ENCODE measurements at regions not wholly inside any gene's neighbourhood (a gene's known extent, or its start where the extent isn't known, plus 50 kb on each side); places are given as distances from the start of the nearest gene placed in this dataset.
A peak's percentile ranks its signal among the peaks of the same experiment; 100 is the strongest.

- TF ChIP-seq CTCF (IDR thresholded peaks at IDR 0.05; ENCODE audit: control insufficient read depth, insufficient read depth, low read depth, low read length, missing control alignments): no peak
- no peak overlapping the region for H3K4me3 ChIP-seq (ENCODE audit: control insufficient read depth, low read depth, low read length)
- no peak for DNase-seq (ENCODE audit: low read depth)
Observed at GRCh38 chr20:50251383-50251748, 60.7 kb downstream of the CEBPB start.

GRCh38 chr20:50251992-50252511 lies 61.4 kb downstream of the CEBPB start:
- no peak for TF ChIP-seq CTCF (IDR thresholded peaks at IDR 0.05; ENCODE audit: control insufficient read depth, insufficient read depth, low read depth, low read length, missing control alignments)
- peak; percentile 29 for DNase-seq (ENCODE audit: low read depth)
- H3K4me3 ChIP-seq (ENCODE audit: control insufficient read depth, low read depth, low read length): no peak overlapping the region

- H3K4me3 ChIP-seq (ENCODE audit: control insufficient read depth, low read depth, low read length): no peak overlapping the region
- DNase-seq (ENCODE audit: low read depth): no peak
- TF ChIP-seq CTCF (IDR thresholded peaks at IDR 0.05; ENCODE audit: control insufficient read depth, insufficient read depth, low read depth, low read length, missing control alignments): no peak
Observed at GRCh38 chr20:50252701-50253100, 62.1 kb downstream of the CEBPB start.

GRCh38 chr20:50253101-50253500 lies 62.5 kb downstream of the CEBPB start:
- H3K4me3 ChIP-seq (ENCODE audit: control insufficient read depth, low read depth, low read length): no peak overlapping the region
- no peak for DNase-seq (ENCODE audit: low read depth)
- no peak for TF ChIP-seq CTCF (IDR thresholded peaks at IDR 0.05; ENCODE audit: control insufficient read depth, insufficient read depth, low read depth, low read length, missing control alignments)

GRCh38 chr20:50254466-50255079 lies 63.9 kb downstream of the CEBPB start:
- DNase-seq (ENCODE audit: low read depth): no peak
- no peak for TF ChIP-seq CTCF (IDR thresholded peaks at IDR 0.05; ENCODE audit: control insufficient read depth, insufficient read depth, low read depth, low read length, missing control alignments)
- H3K4me3 ChIP-seq (ENCODE audit: control insufficient read depth, low read depth, low read length): no peak overlapping the region

- H3K4me3 ChIP-seq (ENCODE audit: control insufficient read depth, low read depth, low read length): no peak overlapping the region
- no peak for TF ChIP-seq CTCF (IDR thresholded peaks at IDR 0.05; ENCODE audit: control insufficient read depth, insufficient read depth, low read depth, low read length, missing control alignments)
- DNase-seq (ENCODE audit: low read depth): no peak
Observed at GRCh38 chr20:50256577-50256976, 65.9 kb downstream of the CEBPB start.
